A549 (cell line): ENCODE measurements at regions not wholly inside any gene's neighbourhood (a gene's known extent, or its start where the extent isn't known, plus 50 kb on each side); places are given as distances from the start of the nearest gene placed in this dataset.

Source experiments
- BHLHE40 ChIP-seq: IDR thresholded peaks from 2 replicates; pipeline ENCODE4 v1.6.1; 2012; ENCODE audit warnings: low read depth, low read length, inconsistent platforms
- CEBPB ChIP-seq, 2 experiments: fragments of >200 bp in 1 of 2; sonication (Bioruptor Twin) in 1 of 2; formaldehyde crosslinking in 1 of 2; IDR thresholded peaks; 2 replicates each; pipeline ENCODE4 v1.6.1; 2012 to 2016
- CTCF ChIP-seq: fragments of >200 bp; sonication (Bioruptor Twin); formaldehyde crosslinking; IDR thresholded peaks from 3 replicates; pipeline ENCODE4 v1.5.1; 2016
- EP300 ChIP-seq, 2 experiments: fragments of >200 bp; sonication (Bioruptor Twin); formaldehyde crosslinking; IDR thresholded peaks; 2 replicates in 1 of 2; 3 replicates in 1 of 2; pipeline ENCODE4 v1.6.1; 2016 to 2017
- FOSL2 ChIP-seq, 2 experiments: fragments of 450-650 bp in 1 of 2; fragments of >200 bp in 1 of 2; sonication (Bioruptor Twin) in 1 of 2; formaldehyde crosslinking; IDR thresholded peaks; 2 replicates each; pipeline versions ENCODE4 v1.5.0 to v1.6.1; 2016 to 2020; ENCODE audit warnings: mild to moderate bottlenecking in 1 of 2, moderate library complexity in 1 of 2
- NR3C1 ChIP-seq: fragments of >200 bp; sonication (Bioruptor Twin); formaldehyde crosslinking; IDR thresholded peaks from 3 replicates; pipeline ENCODE4 v1.6.1; 2017
- POLR2A ChIP-seq: IDR thresholded peaks from 2 replicates; pipeline ENCODE4 v1.6.1; 2012; ENCODE audit warnings: mild to moderate bottlenecking, low read length
- RCOR1 ChIP-seq: fragments of 150-350 bp; IDR thresholded peaks from 2 replicates; pipeline ENCODE4 v1.6.1; 2014; ENCODE audit warnings: antibody characterized with exemption, low read length, low read depth
- REST ChIP-seq: fragments of 200-600 bp; sonication (generic); IDR thresholded peaks from 2 replicates; pipeline ENCODE4 v1.6.1; 2016; ENCODE audit warnings: antibody characterized with exemption, mild to moderate bottlenecking, moderate library complexity

GRCh38 chr3:95567346-95567745 is 1247.0 kb upstream of the EPHA6 start:
- TF ChIP-seq BHLHE40 (no peak), CTCF (no peak), REST (no peak), EP300 (IDR thresholded peaks at IDR 0.05) (no peak), CEBPB (IDR thresholded peaks at IDR 0.05) (no peak), POLR2A (no peak), RCOR1 (no peak), FOSL2 (IDR thresholded peaks at IDR 0.05) (no peak), FOSL2 (CRISPR knock-in tag; IDR thresholded peaks at IDR 0.05) (no peak), NR3C1 (no peak)
